ENCODE measurements at regions not wholly inside any gene's neighbourhood (a gene's known extent, or its start where the extent isn't known, plus 50 kb on each side); places are given as distances from the start of the nearest gene placed in this dataset.

GRCh38 chr3:31135546-31135945 is 241.1 kb upstream of the GADL1 start:
- H3K9me2 ChIP-seq (ENCODE audit: insufficient read depth) = no peaks in the 10 kb centered on the region; the same call in 1 of the 2 replicates

GRCh38 chr3:31137718-31138465 is 243.4 kb upstream of the GADL1 start:
- Histone ChIP-seq H3K9me2 (ENCODE audit: insufficient read depth) (no peaks in the 10 kb centered on the region; the same call in 1 of the 2 replicates), H3K4me3 (no peak overlapping the region), H3K27me3 (ENCODE audit: insufficient read depth) (no peaks in the 10 kb centered on the region), H4K20me1 (replicated peaks; ENCODE audit: insufficient read depth) (no peaks in the 10 kb centered on the region), H2AFZ (peak overlapping the region; percentile 16; the same call in 1 of the 2 replicates), H3F3A (replicated peaks; ENCODE audit: low read depth) (no peaks in the 10 kb centered on the region), H3K36me3 (ENCODE audit: insufficient read depth) (no peaks in the 10 kb centered on the region), H3K4me1 (ENCODE audit: insufficient read depth) (peaks cover 18% of the 10 kb centered on the region), H3K27ac (ENCODE audit: low read depth) (no peak overlapping the region), H3K4me2 (no peak overlapping the region), H3K79me2 (replicated peaks; ENCODE audit: insufficient read depth) (no peaks in the 10 kb centered on the region)
- DNase-seq (ENCODE audit: low spot score) (no peak), ATAC-seq (no peak)
- Mint-ChIP-seq H3K9me3 (no peaks in the 10 kb centered on the region), H3K4me3 (no peak overlapping the region), H3K36me3 (ENCODE audit: low read depth) (no peaks in the 10 kb centered on the region), H3K27ac (no peak overlapping the region), H3K4me1 (peaks cover 33% of the 10 kb centered on the region), H3K27me3 (ENCODE audit: insufficient read depth, low read depth, poor library complexity) (no peaks in the 10 kb centered on the region)
- no peak for TF ChIP-seq STAT1 (IDR thresholded peaks at IDR 0.05; ENCODE audit: unreplicated experiment)
- TF ChIP-seq CTCF (conservative IDR thresholded peaks at IDR 0.05; ENCODE audit: low read depth in 2 of 2) = no peak
- no peak for TF ChIP-seq NANOG (IDR thresholded peaks at IDR 0.05; ENCODE audit: borderline replicate concordance)
- TF ChIP-seq ZNF331 (CRISPR knock-in tag; IDR thresholded peaks at IDR 0.05; ENCODE audit: low read depth) = no peak
- TF ChIP-seq ETS1 (IDR thresholded peaks at IDR 0.05) = no peak
- no peak for TF ChIP-seq REST (IDR thresholded peaks at IDR 0.05; ENCODE audit: unreplicated experiment)

More at GRCh38 chr3:31135546-31135945, 241.1 kb upstream of the GADL1 start:
- no peaks in the 10 kb centered on the region for H3K36me3 Mint-ChIP-seq (ENCODE audit: low read depth)
- no peak overlapping the region for H3K27ac ChIP-seq (ENCODE audit: low read depth)
- H3K9me3 Mint-ChIP-seq = no peaks in the 10 kb centered on the region
- H4K20me1 ChIP-seq (replicated peaks; ENCODE audit: insufficient read depth) = no peaks in the 10 kb centered on the region
- no peak overlapping the region for H3K27ac Mint-ChIP-seq
- no peaks in the 10 kb centered on the region for H3K27me3 Mint-ChIP-seq (ENCODE audit: insufficient read depth, low read depth, poor library complexity)
- DNase-seq (ENCODE audit: low spot score) (no peak), ATAC-seq (no peak)
- no peaks in the 10 kb centered on the region for H3K27me3 ChIP-seq (ENCODE audit: insufficient read depth)
- H3K36me3 ChIP-seq (ENCODE audit: insufficient read depth) = no peaks in the 10 kb centered on the region
- 0 out of 2 replicates have a peak, but pooled peaks cover under 1% of the 10 kb centered on the region for H3K4me1 ChIP-seq (ENCODE audit: insufficient read depth)
- no peak overlapping the region for H2AFZ ChIP-seq
- TF ChIP-seq STAT1 (IDR thresholded peaks at IDR 0.05; ENCODE audit: unreplicated experiment) (no peak), ZNF331 (CRISPR knock-in tag; IDR thresholded peaks at IDR 0.05; ENCODE audit: low read depth) (no peak), REST (IDR thresholded peaks at IDR 0.05; ENCODE audit: unreplicated experiment) (no peak), NANOG (IDR thresholded peaks at IDR 0.05; ENCODE audit: borderline replicate concordance) (no peak)
- no peaks in the 10 kb centered on the region for H3K79me2 ChIP-seq (replicated peaks; ENCODE audit: insufficient read depth)
- H3K4me3 ChIP-seq = no peak overlapping the region
- no peak overlapping the region for H3K4me2 ChIP-seq
- no peaks in the 10 kb centered on the region for H3F3A ChIP-seq (replicated peaks; ENCODE audit: low read depth)
- no peak overlapping the region for H3K4me3 Mint-ChIP-seq
- peaks cover 10% of the 10 kb centered on the region for H3K4me1 Mint-ChIP-seq
